NK-92 treated with Interleukin-12 subunit alpha and Interleukin-12 subunit beta, amount 100 ng/mL, for 24 hours (cell line): ENCODE measurements at regions not wholly inside any gene's neighbourhood (a gene's known extent, or its start where the extent isn't known, plus 50 kb on each side); places are given as distances from the start of the nearest gene placed in this dataset.
"Not testable (repeated sequence)": the region's sequence is repeated elsewhere in the genome, so short reads cannot be mapped to it uniquely, and the experiment has no call there.

Source experiments
- DNase-seq: peaks from one replicate; lab custom pipeline; 2025; lab: John Stamatoyannopoulos, UW

GRCh38 chr6:125591796-125592195, 157.6 kb upstream of the HEY2 start:
- not testable (repeated sequence) for DNase-seq

- no peak for DNase-seq
Measured at GRCh38 chr6:125593746-125594145, 155.7 kb upstream of the HEY2 start.

GRCh38 chr6:125596020-125596419, 153.4 kb upstream of the HEY2 start:
- DNase-seq = no peak

- no peak for DNase-seq
Measured at GRCh38 chr6:125597411-125598253, 151.8 kb upstream of the HEY2 start.

GRCh38 chr6:125598422-125598821, 151.0 kb upstream of the HEY2 start:
- DNase-seq = peak; percentile 5

GRCh38 chr6:125604257-125604656, 145.2 kb upstream of the HEY2 start:
- DNase-seq = no peak

GRCh38 chr6:125611573-125612344, 137.7 kb upstream of the HEY2 start:
- DNase-seq = no peak

GRCh38 chr6:125612345-125612846, 137.0 kb upstream of the HEY2 start:
- no peak for DNase-seq

GRCh38 chr6:125618629-125619028, 130.8 kb upstream of the HEY2 start:
- DNase-seq = no peak

GRCh38 chr6:125623085-125623484, 126.3 kb upstream of the HEY2 start:
- DNase-seq = no peak

- DNase-seq = no peak
Measured at GRCh38 chr6:125631165-125631564, 118.3 kb upstream of the HEY2 start.

GRCh38 chr6:125636011-125636410, 113.4 kb upstream of the HEY2 start:
- not testable (repeated sequence) for DNase-seq

GRCh38 chr6:125636671-125637070, 112.8 kb upstream of the HEY2 start:
- DNase-seq = no peak

- DNase-seq = no peak
Measured at GRCh38 chr6:125637207-125637606, 112.2 kb upstream of the HEY2 start.

GRCh38 chr6:125639466-125640020, 109.9 kb upstream of the HEY2 start:
- DNase-seq = no peak

- DNase-seq = no peak
Measured at GRCh38 chr6:125640441-125641150, 108.8 kb upstream of the HEY2 start.

GRCh38 chr6:125643967-125644661, 105.3 kb upstream of the HEY2 start:
- DNase-seq = not testable (repeated sequence)

- no peak for DNase-seq
Measured at GRCh38 chr6:125647391-125647790, 102.0 kb upstream of the HEY2 start.

- not testable (repeated sequence) for DNase-seq
Measured at GRCh38 chr6:125653752-125654151, 95.7 kb upstream of the HEY2 start.

GRCh38 chr6:125655511-125655910, 93.9 kb upstream of the HEY2 start:
- DNase-seq = no peak

- no peak for DNase-seq
Measured at GRCh38 chr6:125656287-125656870, 93.1 kb upstream of the HEY2 start.
